ENCODE measurements at regions not wholly inside any gene's neighbourhood (a gene's known extent, or its start where the extent isn't known, plus 50 kb on each side); places are given as distances from the start of the nearest gene placed in this dataset.

DNA sequence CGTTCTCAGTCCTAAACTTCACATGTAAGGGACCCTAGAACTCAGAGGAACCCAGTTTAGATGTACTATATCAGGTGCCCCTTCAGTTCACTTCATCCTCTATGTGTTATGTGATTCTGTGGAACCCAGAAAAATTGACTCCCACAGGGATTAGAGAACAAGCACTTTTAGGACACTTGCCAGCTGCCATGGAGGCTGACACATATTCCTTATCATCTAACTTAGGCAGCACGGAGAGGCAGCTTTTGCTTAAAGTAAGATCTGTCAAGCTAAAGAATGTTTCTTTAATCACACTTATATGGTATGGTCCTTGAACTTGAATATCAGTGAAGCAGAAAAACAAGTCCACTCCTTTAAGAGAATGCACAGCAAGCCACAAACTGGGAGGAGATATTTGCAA lies 701.5 kb upstream of the ID4 start:
- Histone ChIP-seq H3K4me3 (ENCODE audit: low read length) (no peak overlapping the region), H3K36me3 (ENCODE audit: insufficient read depth, low read length) (no peaks in the 10 kb centered on the region), H3K4me1 (ENCODE audit: insufficient read depth, low read length) (no peaks in the 10 kb centered on the region), H3K9me3 (ENCODE audit: control insufficient read depth in 1 of 2, insufficient read depth in 1 of 2, low read length in 2 of 2) (peaks cover 0 to 11% of the 10 kb centered on the region in 2 experiments), H3K27ac (ENCODE audit: low read depth in 1 of 2, low read length in 2 of 2) (no peak overlapping the region), H3K27me3 (ENCODE audit: control insufficient read depth in 1 of 2, insufficient read depth in 2 of 2, low read length in 2 of 2) (no peaks in the 10 kb centered on the region)
- no peak for DNase-seq
- H3K36me3 Mint-ChIP-seq (ENCODE audit: low read depth), result no peaks in the 10 kb centered on the region
- no peaks in the 10 kb centered on the region for H3K4me1 Mint-ChIP-seq (ENCODE audit: low read depth)
- H3K9me3 Mint-ChIP-seq, result peaks cover 9% of the 10 kb centered on the region
- TF ChIP-seq CTCF (IDR thresholded peaks at IDR 0.05), result no peak
- intact Hi-C loops (cut with DNase I, micrococcal nuclease), result no loop called here
- no peak for ATAC-seq (ENCODE audit: poor library complexity)
- POLR2A ChIA-PET, result no interaction called here
- H3K27me3 Mint-ChIP-seq, result no peaks in the 10 kb centered on the region
- CTCF ChIA-PET, result no interaction called here
- no peak overlapping the region for H3K4me3 Mint-ChIP-seq
- no peak overlapping the region for H3K27ac Mint-ChIP-seq

- Histone ChIP-seq H3K36me3 (ENCODE audit: insufficient read depth, low read length) (no peaks in the 10 kb centered on the region), H3K27me3 (ENCODE audit: control insufficient read depth in 1 of 2, insufficient read depth in 2 of 2, low read length in 2 of 2) (no peaks in the 10 kb centered on the region), H3K4me1 (ENCODE audit: insufficient read depth, low read length) (no peaks in the 10 kb centered on the region), H3K27ac (ENCODE audit: low read depth in 1 of 2, low read length in 2 of 2) (no peak overlapping the region), H3K9me3 (ENCODE audit: control insufficient read depth in 1 of 2, insufficient read depth in 1 of 2, low read length in 2 of 2) (peaks cover 0 to 13% of the 10 kb centered on the region in 2 experiments), H3K4me3 (ENCODE audit: low read length) (no peak overlapping the region)
- ATAC-seq (ENCODE audit: poor library complexity) (no peak), DNase-seq (no peak)
- Mint-ChIP-seq H3K27ac (no peak overlapping the region), H3K4me3 (no peak overlapping the region), H3K4me1 (ENCODE audit: low read depth) (no peaks in the 10 kb centered on the region), H3K36me3 (ENCODE audit: low read depth) (no peaks in the 10 kb centered on the region), H3K9me3 (peaks cover 9% of the 10 kb centered on the region), H3K27me3 (no peaks in the 10 kb centered on the region)
- CTCF ChIA-PET, result no interaction called here
- TF ChIP-seq CTCF (IDR thresholded peaks at IDR 0.05), result no peak
- POLR2A ChIA-PET, result no interaction called here
- intact Hi-C loops (cut with DNase I, micrococcal nuclease), result no loop called here
Observed at GRCh38 chr6:19137505-19137904, 699.7 kb upstream of the ID4 start.

- H3K9me3 ChIP-seq (ENCODE audit: control insufficient read depth in 1 of 2, insufficient read depth in 1 of 2, low read length in 2 of 2), result peaks cover 4 to 5% of the 10 kb centered on the region in 2 experiments
- intact Hi-C loops (cut with DNase I, micrococcal nuclease), result no loop called here
- Mint-ChIP-seq H3K36me3 (ENCODE audit: low read depth) (no peaks in the 10 kb centered on the region), H3K4me3 (no peak overlapping the region), H3K27me3 (no peaks in the 10 kb centered on the region), H3K9me3 (peaks cover 10% of the 10 kb centered on the region), H3K27ac (no peak overlapping the region), H3K4me1 (ENCODE audit: low read depth) (no peaks in the 10 kb centered on the region)
- H3K4me1 ChIP-seq (ENCODE audit: insufficient read depth, low read length), result no peaks in the 10 kb centered on the region
- ChIA-PET POLR2A (no interaction called here), CTCF (no interaction called here)
- ATAC-seq (ENCODE audit: poor library complexity), result no peak
- H3K27ac ChIP-seq (ENCODE audit: low read depth in 1 of 2, low read length in 2 of 2), result no peak overlapping the region
- no peaks in the 10 kb centered on the region for H3K27me3 ChIP-seq (ENCODE audit: control insufficient read depth in 1 of 2, insufficient read depth in 2 of 2, low read length in 2 of 2)
- no peak overlapping the region for H3K4me3 ChIP-seq (ENCODE audit: low read length)
- no peak for TF ChIP-seq CTCF (IDR thresholded peaks at IDR 0.05)
- DNase-seq, result no peak
- H3K36me3 ChIP-seq (ENCODE audit: insufficient read depth, low read length), result no peaks in the 10 kb centered on the region
Observed at GRCh38 chr6:19142275-19142674, 694.9 kb upstream of the ID4 start.

Measured in CD4-positive, alpha-beta T cell (primary cell).